C4-2B (cell line): ENCODE measurements at regions not wholly inside any gene's neighbourhood (a gene's known extent, or its start where the extent isn't known, plus 50 kb on each side); places are given as distances from the start of the nearest gene placed in this dataset.

Experiments
- H3K27ac ChIP-seq: fragments of 450-650 bp; 2 replicates; pipeline ENCODE4 v1.5.1; 2017
- CTCF ChIP-seq: fragments of 450-650 bp; conservative IDR thresholded peaks from 2 replicates; pipeline ENCODE4 v1.5.1; 2017; ENCODE audit warnings: mild to moderate bottlenecking
- ZFX ChIP-seq: fragments of 450-650 bp; IDR thresholded peaks from 2 replicates; pipeline ENCODE4 v1.6.1; 2017

- no peak overlapping the region for H3K27ac ChIP-seq
- TF ChIP-seq CTCF (no peak), ZFX (no peak)
Measured at GRCh38 chr4:31035761-31036160, 315.6 kb downstream of the PCDH7 start.

GRCh38 chr4:31037703-31038102, 317.5 kb downstream of the PCDH7 start:
- no peak overlapping the region for H3K27ac ChIP-seq
- TF ChIP-seq CTCF (no peak), ZFX (no peak)

GRCh38 chr4:31039382-31039781, 319.2 kb downstream of the PCDH7 start:
- H3K27ac ChIP-seq, result no peak overlapping the region
- no peak for TF ChIP-seq CTCF
- no peak for TF ChIP-seq ZFX

- TF ChIP-seq CTCF (no peak), ZFX (no peak)
- no peak overlapping the region for H3K27ac ChIP-seq
Measured at GRCh38 chr4:31040106-31040505, 319.9 kb downstream of the PCDH7 start.

GRCh38 chr4:31041385-31041784, 321.2 kb downstream of the PCDH7 start:
- H3K27ac ChIP-seq, result no peak overlapping the region
- TF ChIP-seq ZFX (no peak), CTCF (no peak)

- no peak overlapping the region for H3K27ac ChIP-seq
- TF ChIP-seq ZFX (no peak), CTCF (no peak)
Measured at GRCh38 chr4:31041853-31042252, 321.7 kb downstream of the PCDH7 start.

- TF ChIP-seq CTCF, result no peak
- TF ChIP-seq ZFX, result no peak
Measured at GRCh38 chr4:31043382-31044062, 323.4 kb downstream of the PCDH7 start.

More at GRCh38 chr4:31043382-31044062, 323.4 kb downstream of the PCDH7 start:
- no peak overlapping the region for H3K27ac ChIP-seq
